ENCODE measurements at regions not wholly inside any gene's neighbourhood (a gene's known extent, or its start where the extent isn't known, plus 50 kb on each side); places are given as distances from the start of the nearest gene placed in this dataset.

DNA sequence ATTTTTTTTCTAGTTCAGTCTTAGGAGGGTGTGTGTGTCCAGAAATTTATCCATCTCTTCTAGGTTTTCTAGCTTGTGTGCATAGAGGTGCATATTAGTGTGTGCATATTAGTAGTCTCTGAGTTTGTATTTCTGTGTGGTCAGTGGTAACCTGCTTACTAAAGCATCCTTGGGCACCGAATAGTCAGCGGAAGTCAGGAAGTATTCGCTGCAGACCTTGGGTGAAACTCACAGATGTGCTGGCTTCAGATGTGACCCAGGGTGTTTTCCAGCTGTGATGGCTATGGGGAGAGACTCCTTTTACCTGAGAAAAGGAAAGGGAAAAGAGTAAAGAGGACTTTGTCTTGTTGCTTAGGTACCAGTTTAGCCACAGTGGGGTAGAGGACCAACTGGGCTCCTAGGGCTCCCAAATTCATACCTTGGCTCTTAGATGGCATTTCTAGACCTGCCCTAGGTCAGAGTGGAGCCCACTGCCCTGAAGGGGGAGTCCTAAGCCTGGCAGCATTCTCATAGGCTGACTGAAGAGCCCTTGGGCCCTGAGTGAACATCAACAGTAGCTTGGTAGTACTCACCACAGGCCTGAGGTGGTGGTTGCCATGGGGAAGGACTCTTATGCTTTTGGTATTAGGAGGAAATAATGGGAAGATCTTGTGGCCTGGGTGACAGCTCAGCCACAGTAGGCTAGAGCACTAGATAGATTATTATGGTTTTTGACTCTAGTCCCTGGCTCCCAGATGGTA lies 286.0 kb upstream of the ZPLD1 start:
- H3K4me1 Mint-ChIP-seq, result no peaks in the 10 kb centered on the region
- no peak overlapping the region for H3K4me3 Mint-ChIP-seq
- CTCF ChIA-PET, result no interaction called here
- H3K27me3 Mint-ChIP-seq, result no peaks in the 10 kb centered on the region
- DNase-seq, result no peak
- peaks cover 25% of the 10 kb centered on the region for H3K9me3 Mint-ChIP-seq
- no peak overlapping the region for H3K27ac Mint-ChIP-seq
- peaks cover 9% of the 10 kb centered on the region for H3K36me3 Mint-ChIP-seq

DNA sequence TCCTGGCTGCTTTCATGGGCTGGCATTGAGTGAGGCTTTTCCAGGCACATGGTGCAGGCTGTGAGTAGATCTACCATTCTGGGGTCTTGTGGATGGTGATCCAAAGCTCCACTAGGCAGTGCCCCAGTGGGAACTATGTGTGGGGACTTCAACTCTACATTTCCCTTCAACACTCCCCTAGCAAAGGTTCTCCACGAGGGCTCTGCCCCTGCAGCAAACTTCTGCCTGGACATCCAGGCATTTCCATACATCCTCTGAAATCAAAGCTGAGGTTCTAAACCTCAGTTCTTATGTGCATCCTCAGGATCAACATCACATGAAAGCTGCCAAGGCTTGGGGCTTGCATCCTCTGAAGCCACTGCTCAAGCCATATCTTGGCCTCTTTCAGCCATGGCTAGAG lies 282.9 kb upstream of the ZPLD1 start:
- CTCF ChIA-PET, result interaction anchor here (1.1 kb wide), 1 partner anchor 14 kb away, joined by 3 read pairs; no protein-coding TSS in a partner anchor
- no peaks in the 10 kb centered on the region for H3K4me1 Mint-ChIP-seq
- H3K36me3 Mint-ChIP-seq, result peaks cover 9% of the 10 kb centered on the region
- H3K27me3 Mint-ChIP-seq, result no peaks in the 10 kb centered on the region
- H3K27ac Mint-ChIP-seq, result no peak overlapping the region
- no peak for DNase-seq
- no peak overlapping the region for H3K4me3 Mint-ChIP-seq
- H3K9me3 Mint-ChIP-seq, result peaks cover 25% of the 10 kb centered on the region

DNA sequence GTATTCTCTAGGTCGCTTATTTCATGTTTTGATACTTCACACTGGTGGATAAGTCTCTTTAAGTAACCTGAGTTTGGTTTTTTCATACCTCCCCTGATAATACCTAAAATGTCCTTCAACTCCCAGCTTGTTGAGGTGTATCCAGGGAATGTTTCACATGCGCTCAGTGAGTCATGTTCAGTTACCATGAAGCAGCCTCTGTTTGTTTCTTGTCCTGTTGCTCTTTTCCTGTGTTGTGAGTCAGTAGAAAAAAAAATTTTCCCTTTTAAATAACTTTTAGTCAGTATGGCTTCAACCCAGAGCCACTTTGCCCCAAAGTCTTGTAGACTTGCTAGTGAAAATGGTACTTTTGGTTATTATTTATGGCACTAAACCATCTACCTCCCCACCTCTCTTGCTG lies 278.4 kb upstream of the ZPLD1 start:
- no peaks in the 10 kb centered on the region for H3K27me3 Mint-ChIP-seq
- H3K9me3 Mint-ChIP-seq, result peaks cover 14% of the 10 kb centered on the region
- no peak overlapping the region for H3K27ac Mint-ChIP-seq
- H3K36me3 Mint-ChIP-seq, result peaks cover 2% of the 10 kb centered on the region
- H3K4me3 Mint-ChIP-seq, result no peak overlapping the region
- CTCF ChIA-PET, result no interaction called here
- H3K4me1 Mint-ChIP-seq, result no peaks in the 10 kb centered on the region
- no peak for DNase-seq

DNA sequence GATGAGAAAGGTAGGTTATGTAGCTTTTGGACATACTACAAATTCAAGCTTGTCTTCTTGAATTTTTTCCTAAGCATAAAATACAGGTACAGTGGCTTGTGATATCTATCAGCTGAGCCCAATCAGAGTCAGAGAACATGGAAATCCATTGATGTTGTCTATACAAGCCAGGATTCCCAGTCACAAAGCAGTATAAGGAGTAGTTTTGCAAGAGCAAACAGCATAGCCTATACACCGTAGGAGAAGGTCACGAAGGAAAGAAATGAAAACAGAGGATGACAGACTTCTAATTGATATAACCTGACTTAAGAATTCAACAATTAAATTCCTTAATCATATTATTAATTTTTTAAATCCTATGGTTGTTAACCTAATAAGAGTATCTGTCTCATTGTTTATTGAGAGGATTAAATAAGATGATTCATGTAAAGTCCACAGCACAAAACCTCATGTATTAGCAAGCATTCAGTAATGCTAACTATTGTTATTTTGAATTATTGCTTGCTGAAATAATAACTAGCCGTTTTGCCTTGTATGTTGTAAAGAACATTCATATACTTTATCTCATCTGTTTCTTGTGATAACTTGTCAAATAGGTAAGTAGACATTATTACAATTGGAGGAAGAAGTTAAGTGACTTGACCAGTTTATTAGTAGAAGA lies 276.6 kb upstream of the ZPLD1 start:
- DNase-seq, result no peak
- CTCF ChIA-PET, result no interaction called here
- no peaks in the 10 kb centered on the region for H3K27me3 Mint-ChIP-seq
- no peaks in the 10 kb centered on the region for H3K36me3 Mint-ChIP-seq
- no peaks in the 10 kb centered on the region for H3K4me1 Mint-ChIP-seq
- no peak overlapping the region for H3K4me3 Mint-ChIP-seq
- H3K9me3 Mint-ChIP-seq, result no peaks in the 10 kb centered on the region
- H3K27ac Mint-ChIP-seq, result no peak overlapping the region

DNA sequence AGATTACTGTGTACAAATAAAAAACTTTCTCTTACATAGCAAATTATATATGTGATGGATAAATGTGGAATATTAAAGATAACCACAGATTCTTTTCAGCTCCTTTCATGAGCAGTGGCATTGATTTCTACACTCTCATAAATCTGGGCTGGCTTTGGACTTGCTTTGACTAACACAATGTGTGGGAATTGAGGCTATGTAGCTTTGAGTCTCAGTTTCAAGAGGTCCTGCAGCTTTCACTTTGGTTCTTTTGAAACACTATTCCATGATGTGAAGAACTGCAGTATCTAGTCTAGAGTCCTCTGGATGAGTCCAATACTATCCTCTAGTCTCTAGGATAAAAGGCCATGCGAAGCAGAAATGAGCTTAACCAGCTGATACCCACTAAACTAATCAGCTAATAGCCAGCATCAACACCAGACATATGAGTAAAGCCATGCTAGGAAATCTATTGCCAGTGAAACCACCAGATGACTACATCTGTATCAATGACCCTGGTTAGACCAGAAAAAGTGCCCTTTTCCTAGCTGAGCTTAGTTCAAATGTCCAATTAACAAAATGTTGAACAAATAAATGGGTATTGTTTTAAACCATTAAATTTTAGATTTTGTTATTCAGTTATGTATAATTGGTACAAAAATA lies 274.9 kb upstream of the ZPLD1 start:
- no peak overlapping the region for H3K27ac Mint-ChIP-seq
- DNase-seq, result no peak
- no peaks in the 10 kb centered on the region for H3K9me3 Mint-ChIP-seq
- CTCF ChIA-PET, result interaction anchor here (1.1 kb wide), 1 partner anchor 30 kb away, joined by 3 read pairs; no protein-coding TSS in a partner anchor
- H3K36me3 Mint-ChIP-seq, result no peaks in the 10 kb centered on the region
- no peaks in the 10 kb centered on the region for H3K27me3 Mint-ChIP-seq
- H3K4me1 Mint-ChIP-seq, result no peaks in the 10 kb centered on the region
- no peak overlapping the region for H3K4me3 Mint-ChIP-seq

DNA sequence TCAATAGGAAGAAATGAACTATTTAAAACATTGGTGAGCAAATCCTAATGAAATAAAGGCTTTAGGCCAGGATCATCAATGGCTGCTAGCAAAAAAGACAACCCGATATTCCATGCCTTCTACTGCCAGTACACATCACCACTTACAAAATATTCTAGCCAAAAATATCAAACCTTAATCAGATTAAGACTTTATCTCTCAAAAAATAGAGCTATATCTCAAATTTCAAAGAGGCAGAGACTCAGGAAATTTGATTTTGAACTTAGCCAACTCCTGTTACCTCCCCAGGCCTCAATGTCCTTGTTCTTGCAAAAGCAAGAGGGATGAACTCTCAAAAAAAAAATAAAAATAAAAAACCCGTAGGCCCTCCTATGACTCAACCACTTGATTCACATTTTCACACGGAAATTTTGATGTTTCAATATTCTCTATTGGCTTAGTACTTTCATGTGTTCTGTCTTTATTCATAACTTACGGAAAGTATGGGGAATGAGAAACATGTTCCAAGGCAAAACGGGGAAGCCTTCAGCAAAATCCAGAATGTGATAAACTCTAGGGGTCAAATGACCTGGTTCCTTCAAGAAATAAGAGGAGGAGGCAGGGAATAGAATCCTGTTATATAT lies 273.3 kb upstream of the ZPLD1 start:
- no peaks in the 10 kb centered on the region for H3K9me3 Mint-ChIP-seq
- CTCF ChIA-PET, result no interaction called here

DNA sequence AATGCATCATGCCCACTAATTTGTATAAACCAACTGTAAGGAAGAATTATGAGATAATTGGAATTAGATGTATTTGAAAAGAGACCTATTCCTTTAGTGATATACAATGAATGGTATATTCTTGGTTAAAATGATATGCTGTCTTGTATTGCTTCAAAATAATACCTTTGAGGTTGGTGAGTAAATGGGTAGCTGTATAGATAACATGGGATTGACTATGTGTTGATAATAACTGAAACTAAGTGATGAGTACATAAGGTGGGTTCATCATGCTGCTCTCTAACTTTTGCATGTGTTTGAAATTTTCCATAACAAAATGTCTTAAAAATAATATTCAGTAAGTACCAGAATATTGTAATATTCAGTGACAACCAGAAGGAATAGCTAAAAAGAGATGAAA lies 272.6 kb upstream of the ZPLD1 start:
- no peak overlapping the region for H3K4me3 Mint-ChIP-seq
- H3K9me3 Mint-ChIP-seq, result no peaks in the 10 kb centered on the region
- no peak overlapping the region for H3K27ac Mint-ChIP-seq
- H3K27me3 Mint-ChIP-seq, result no peaks in the 10 kb centered on the region
- DNase-seq, result no peak
- CTCF ChIA-PET, result no interaction called here
- H3K36me3 Mint-ChIP-seq, result no peaks in the 10 kb centered on the region
- no peaks in the 10 kb centered on the region for H3K4me1 Mint-ChIP-seq

More for the DNA sequence above, 273.3 kb upstream of the ZPLD1 start:
- Mint-ChIP-seq H3K4me3 (no peak overlapping the region), H3K27me3 (no peaks in the 10 kb centered on the region), H3K27ac (no peak overlapping the region), H3K36me3 (no peaks in the 10 kb centered on the region), H3K4me1 (no peaks in the 10 kb centered on the region)
- DNase-seq, result no peak

DNA sequence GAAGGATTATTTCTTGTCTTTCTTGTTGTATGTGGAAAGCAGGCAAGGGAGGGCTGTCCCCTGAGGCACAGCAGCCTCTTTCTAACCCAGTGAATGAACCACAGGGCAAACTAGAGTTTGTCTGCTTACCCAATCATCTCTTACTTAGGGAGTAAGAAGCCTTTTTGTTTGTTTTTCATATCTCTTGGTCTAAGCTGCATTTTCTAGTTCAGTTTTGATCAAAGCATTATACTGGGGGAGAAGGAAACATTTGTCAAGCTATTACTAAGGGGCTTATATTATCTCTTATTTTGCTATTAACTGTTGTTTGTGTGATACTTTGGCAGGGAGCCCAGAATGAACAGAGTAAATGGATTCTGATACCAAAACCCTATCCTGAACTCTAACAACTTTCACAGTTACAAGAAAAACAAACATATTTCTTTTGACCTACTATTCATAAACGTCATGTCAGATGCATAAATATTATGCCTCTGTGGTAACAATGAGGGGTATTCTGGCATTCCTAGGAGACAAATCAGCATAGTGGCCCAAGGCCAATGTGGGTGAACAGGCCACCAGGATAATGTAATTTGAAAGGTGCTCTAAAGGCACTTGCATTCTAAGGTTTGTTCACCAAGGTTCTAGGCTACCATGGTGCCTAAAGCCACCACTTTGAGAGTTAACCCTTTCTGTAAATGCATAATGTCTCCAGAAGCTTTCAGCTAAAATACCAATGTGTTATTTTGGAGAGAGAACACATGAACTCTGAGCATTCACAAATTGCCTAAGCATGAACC lies 271.6 kb upstream of the ZPLD1 start:
- H3K27ac Mint-ChIP-seq, result no peak overlapping the region
- H3K36me3 Mint-ChIP-seq, result no peaks in the 10 kb centered on the region
- H3K4me1 Mint-ChIP-seq, result no peaks in the 10 kb centered on the region
- no peaks in the 10 kb centered on the region for H3K27me3 Mint-ChIP-seq
- no peak for DNase-seq
- no peak overlapping the region for H3K4me3 Mint-ChIP-seq
- CTCF ChIA-PET, result interaction anchor here (0.8 kb wide), 1 partner anchor 9 kb away, joined by 3 read pairs; no protein-coding TSS in a partner anchor
- H3K9me3 Mint-ChIP-seq, result no peaks in the 10 kb centered on the region

DNA sequence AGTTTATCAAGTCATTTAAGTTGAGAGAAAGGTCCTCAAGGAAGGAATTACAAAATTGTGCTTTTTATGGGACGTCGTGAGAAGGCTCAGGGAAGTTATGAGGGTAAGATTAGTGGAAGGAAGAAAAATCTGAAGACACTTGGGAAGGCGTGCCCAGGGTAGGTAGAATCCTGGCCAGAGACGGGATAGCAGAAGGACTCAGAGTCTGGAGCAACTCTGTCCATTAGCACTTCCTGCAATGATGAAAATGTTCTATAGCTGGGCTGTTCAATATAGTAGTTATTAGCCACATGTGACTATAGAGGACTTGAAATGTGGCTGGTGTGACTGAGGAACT lies 271.0 kb upstream of the ZPLD1 start:
- H3K36me3 Mint-ChIP-seq, result no peaks in the 10 kb centered on the region
- H3K27ac Mint-ChIP-seq, result no peak overlapping the region
- DNase-seq, result no peak
- no peak overlapping the region for H3K4me3 Mint-ChIP-seq
- CTCF ChIA-PET, result no interaction called here
- H3K4me1 Mint-ChIP-seq, result no peaks in the 10 kb centered on the region
- no peaks in the 10 kb centered on the region for H3K9me3 Mint-ChIP-seq
- H3K27me3 Mint-ChIP-seq, result no peaks in the 10 kb centered on the region

DNA sequence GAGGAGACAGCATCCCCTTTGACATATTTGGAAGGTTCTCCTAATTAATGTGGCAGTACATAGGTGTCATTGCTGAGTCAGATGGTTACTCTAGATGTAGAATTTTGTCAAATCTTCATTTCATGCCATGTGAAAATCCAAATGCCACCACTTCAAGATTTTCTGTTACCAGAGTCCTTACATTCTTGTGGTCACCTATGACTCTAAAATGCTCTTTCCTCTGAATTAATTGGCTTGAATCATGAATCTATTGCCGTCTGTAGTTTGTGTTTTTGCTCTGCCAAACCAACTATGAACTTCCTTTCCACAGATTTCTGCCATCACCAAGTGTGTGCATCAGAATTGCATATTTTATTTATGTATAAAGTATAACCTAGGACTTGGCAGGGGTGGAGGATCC lies 269.4 kb upstream of the ZPLD1 start:
- Mint-ChIP-seq H3K4me3 (no peak overlapping the region), H3K9me3 (no peaks in the 10 kb centered on the region), H3K4me1 (no peaks in the 10 kb centered on the region), H3K27ac (no peak overlapping the region), H3K36me3 (no peaks in the 10 kb centered on the region), H3K27me3 (no peaks in the 10 kb centered on the region)
- CTCF ChIA-PET, result no interaction called here
- no peak for DNase-seq

DNA sequence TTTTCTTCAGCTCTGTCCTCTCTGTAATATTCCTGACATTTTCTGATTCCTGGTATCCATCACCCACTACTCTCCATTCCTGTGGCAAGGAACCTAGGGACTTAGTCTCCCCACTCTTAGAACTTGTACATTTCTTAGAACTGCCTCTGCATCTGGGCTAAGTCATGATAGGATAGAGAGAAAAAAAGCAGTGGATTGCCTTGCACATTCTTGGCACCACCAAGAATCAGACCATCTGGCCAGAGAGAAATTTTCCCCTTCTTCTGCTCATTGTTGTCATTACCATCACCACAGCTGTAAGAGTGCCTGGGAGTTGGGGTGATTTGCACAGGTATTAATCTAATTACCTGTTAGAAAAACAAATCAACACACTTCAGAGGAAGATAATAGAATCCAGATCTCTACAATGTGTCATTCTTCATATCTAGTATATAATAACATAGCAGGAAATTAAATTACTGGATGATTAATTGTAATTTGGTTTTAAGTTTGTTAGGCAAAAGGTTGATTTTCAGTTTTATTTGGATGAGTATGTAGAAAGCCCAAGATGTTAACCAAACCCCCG lies 264.8 kb upstream of the ZPLD1 start:
- Mint-ChIP-seq H3K27ac (no peak overlapping the region), H3K4me3 (no peak overlapping the region), H3K9me3 (no peaks in the 10 kb centered on the region), H3K27me3 (no peaks in the 10 kb centered on the region), H3K4me1 (no peaks in the 10 kb centered on the region), H3K36me3 (no peaks in the 10 kb centered on the region)
- CTCF ChIA-PET, result no interaction called here
- no peak for DNase-seq

DNA sequence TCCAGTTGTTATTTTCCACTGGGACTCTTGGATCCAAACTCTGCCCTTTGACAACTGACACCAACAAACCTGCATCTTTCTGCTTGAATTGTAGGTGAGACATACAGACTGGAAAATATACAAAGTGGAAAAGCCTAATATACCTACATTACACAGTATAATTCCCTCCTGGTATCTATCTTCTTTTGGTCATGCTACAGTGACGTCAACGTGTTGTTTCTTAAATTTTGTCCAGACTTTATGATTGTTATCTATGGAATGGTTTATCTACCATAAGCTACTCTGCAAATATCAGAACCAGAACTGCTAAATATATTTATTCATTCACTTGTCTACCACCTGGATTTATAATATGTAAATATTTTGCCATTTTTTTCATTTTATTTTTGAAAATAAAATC lies 264.3 kb upstream of the ZPLD1 start:
- no peaks in the 10 kb centered on the region for H3K27me3 Mint-ChIP-seq
- H3K9me3 Mint-ChIP-seq, result no peaks in the 10 kb centered on the region
- CTCF ChIA-PET, result no interaction called here
- DNase-seq, result no peak
- no peaks in the 10 kb centered on the region for H3K4me1 Mint-ChIP-seq
- H3K36me3 Mint-ChIP-seq, result no peaks in the 10 kb centered on the region
- H3K4me3 Mint-ChIP-seq, result no peak overlapping the region
- no peak overlapping the region for H3K27ac Mint-ChIP-seq

DNA sequence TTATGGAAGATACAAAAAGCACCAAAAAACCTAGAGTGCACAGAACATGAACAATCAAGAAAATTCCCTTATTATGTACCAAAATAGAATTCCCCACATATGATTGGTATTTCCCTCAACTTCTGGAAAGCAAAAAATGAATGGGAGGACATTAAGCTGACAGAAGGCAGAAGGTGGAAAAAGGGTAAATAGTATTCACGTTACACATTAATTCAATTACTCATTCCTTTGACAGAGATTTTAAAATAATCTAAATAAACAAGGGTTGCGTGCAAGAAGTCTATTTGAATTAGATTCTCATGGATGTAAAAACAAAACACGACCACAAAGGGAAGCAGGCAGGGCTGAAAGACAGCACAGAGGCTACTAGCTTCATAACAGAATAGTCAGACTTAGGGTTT lies 260.5 kb upstream of the ZPLD1 start:
- CTCF ChIA-PET, result no interaction called here
- Mint-ChIP-seq H3K9me3 (no peaks in the 10 kb centered on the region), H3K4me1 (peaks cover 3% of the 10 kb centered on the region), H3K4me3 (no peak overlapping the region), H3K27me3 (no peaks in the 10 kb centered on the region), H3K36me3 (no peaks in the 10 kb centered on the region), H3K27ac (no peak overlapping the region)
- DNase-seq, result no peak

DNA sequence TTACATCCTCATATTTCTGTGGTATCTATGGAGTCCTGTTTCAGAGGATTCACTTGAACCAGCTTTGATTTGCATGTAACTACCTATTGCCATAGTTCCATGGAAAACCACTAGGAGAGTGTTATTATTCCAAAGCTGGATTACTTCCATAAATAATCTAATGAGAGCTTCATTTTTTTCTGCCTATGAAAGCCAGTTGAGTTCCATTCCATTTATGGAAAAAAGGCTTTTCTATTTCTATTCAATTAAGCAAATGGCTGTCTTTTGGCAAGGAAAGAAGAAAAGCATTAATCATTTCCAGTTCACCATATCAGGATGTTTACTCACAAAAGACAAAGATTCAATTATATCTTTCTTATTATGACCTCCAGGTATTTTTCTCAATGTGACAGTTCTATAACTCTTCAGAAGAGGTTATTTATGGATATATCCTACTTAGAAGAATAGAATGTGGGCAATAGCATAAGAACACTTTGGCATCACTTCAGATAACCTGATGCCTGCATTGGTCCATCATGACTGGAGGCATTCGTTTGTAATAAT lies 259.9 kb upstream of the ZPLD1 start:
- H3K27ac Mint-ChIP-seq, result no peak overlapping the region
- DNase-seq, result no peak
- H3K4me1 Mint-ChIP-seq, result peaks cover 7% of the 10 kb centered on the region
- CTCF ChIA-PET, result no interaction called here
- no peaks in the 10 kb centered on the region for H3K27me3 Mint-ChIP-seq
- H3K4me3 Mint-ChIP-seq, result no peak overlapping the region
- H3K36me3 Mint-ChIP-seq, result no peaks in the 10 kb centered on the region
- H3K9me3 Mint-ChIP-seq, result no peaks in the 10 kb centered on the region
